ENCODE measurements at regions not wholly inside any gene's neighbourhood (a gene's known extent, or its start where the extent isn't known, plus 50 kb on each side); places are given as distances from the start of the nearest gene placed in this dataset.

DNA sequence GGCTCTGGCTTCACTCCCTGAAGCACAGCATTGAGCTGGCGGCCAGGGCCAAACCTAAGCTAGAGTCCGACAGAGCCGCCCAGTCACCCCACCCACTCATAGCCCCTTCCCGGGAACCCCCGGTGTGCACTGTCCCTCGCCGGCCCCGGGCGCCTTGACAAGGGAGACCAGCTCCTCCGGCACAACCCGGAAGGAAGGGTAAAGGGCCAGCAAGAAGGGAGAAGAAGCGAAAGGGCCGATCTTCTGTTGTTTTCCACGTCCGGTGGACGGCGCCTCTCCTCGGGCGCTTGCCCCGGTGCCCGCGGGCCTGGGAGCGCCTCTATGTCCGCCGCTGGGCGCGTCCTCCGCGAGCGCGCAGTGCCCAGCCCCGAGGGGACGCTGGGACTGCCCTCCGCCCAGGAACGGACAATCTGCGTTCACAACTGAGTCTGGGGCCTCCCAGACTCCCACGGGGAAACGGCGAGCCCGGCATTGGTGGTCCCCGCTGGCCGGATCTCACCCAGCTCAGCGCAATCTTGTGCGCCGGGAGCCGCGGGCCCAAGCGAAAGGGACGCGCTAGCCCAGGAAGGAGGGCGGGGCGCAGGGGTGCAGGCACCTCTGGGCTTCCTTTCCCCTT, 172.5 kb upstream of the MIR17HG start:
- no peak for DNase-seq

DNA sequence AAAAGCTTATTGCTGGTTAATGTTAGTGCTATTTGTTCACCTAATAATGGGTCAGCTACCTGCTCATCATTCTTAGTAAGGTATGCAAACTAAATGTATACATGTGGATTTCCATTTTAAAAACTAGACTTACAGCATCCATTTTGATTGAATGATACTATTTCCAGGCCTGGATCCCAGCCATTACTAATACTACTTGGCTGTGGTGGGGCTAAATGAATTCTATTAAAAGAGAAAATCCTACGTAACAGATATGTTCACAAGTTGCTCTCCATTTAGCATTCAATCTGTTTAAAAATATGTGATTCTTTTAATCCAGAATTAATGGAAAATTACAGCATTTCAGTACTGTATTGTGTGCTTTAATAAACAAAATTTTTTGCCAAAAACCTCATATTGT, 169.4 kb upstream of the MIR17HG start:
- no peak for DNase-seq

DNA sequence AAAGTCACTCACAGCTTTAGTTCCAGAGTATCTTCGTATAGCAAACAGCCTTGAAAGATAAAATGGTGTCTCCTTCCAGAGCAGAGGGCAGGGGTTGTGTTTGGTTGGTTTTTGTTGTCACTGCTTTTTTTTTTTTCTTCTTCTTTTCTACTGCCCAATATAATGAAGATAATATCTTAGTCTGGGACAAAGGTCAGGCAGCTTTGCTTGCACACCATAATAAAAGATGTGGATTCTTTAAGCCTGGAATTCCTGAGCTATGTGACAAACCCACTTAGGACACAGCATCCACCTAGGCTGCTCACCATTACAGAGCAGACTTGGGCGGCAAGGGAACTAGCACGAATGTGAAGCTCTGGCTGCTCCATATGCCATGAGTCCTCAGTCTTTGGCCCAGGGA, 165.6 kb upstream of the MIR17HG start:
- DNase-seq = no peak

DNA sequence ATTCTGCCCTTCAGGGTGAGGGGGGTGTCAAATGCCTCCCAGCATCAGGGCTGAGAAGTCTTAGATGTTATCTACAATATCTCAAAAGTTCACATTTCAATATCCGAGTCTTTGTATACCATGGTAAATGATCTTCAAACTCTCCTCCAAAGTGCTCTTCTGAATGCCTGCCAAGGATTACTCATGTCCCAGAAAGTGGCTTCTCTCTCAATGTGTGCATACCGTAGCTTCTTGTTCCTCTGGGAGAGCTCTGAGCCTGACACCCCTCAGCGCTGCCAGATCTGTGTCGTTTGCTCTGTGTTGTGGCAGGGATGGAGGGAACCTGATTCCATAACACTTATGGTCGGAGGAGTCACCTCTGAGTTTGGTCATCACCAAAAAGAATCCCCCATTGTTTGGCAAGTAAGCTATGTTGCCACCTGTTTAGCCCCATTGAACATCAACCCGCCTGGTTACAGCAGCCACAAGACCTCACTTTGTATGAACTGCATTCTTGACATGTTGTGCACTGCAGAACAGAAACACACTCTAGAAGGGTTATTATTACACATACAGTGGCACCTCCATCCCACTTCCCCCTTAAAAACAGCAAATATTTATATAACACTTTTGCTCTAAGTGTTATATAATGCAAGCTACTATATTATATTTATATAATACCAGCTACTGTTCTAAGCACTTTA, 163.1 kb upstream of the MIR17HG start:
- DNase-seq = no peak

DNA sequence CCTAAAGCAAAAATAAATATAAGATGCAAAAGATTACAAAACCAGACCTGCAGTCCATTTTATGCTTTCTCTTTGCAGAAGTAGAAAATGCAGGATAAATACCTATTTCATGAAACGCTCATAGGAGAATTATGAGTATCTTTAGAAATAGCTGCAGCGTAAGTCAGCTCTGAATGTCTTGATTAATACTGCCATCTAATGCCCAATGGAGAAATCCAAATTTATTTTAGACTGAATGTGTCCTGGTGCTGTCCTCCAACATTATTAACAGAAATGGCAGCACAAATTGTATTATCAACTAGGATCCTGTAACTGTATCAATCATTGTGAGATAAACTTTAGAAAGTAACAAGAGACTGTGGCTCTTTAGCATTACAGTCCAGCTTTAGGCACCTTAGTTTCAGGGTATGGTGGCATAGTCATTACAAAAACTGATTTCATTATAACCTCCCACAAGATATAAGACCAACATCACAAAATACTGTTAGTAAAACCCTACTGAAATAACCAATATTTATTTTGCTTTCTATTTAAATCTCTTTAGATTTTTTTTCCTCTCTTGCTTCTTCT, 162.1 kb upstream of the MIR17HG start:
- no peak for DNase-seq

DNA sequence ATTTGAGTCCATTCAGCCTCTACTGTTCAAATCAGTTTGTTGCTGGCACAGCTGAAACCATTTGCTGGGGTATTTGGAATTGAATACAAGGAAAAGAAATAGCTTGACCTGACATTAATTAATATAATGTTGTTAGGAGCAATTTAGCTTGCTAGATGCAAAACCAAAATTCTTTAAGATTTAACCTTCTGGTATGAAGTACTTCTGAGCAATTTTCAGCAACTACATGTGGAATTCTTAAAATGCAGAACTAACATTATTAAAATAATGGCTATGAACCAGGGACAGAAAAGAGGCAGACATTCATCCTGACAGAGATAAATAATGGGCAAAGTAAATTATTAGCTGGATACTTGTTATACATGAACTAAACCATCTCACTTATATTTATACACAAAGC, 160.0 kb upstream of the MIR17HG start:
- DNase-seq = no peak

DNA sequence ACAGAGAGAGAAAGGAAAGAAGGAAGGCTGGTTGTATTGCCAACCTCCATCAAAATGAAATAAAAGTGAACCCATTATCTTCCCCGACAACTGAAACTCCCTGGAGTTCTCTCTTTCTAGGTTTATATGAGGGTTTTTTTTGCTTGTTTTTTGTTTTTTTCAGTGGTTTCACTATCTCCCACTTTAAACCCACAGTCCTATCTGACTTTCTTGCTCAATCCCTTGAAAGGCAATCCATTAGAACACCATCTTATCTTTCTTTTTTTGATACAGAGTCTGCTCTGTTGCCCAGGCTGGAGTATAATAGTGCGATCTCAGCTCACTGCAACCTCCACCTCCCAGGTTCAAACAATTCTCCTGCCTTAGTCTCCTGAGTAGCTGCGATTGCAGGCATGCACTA, 158.0 kb upstream of the MIR17HG start:
- no peak for DNase-seq

DNA sequence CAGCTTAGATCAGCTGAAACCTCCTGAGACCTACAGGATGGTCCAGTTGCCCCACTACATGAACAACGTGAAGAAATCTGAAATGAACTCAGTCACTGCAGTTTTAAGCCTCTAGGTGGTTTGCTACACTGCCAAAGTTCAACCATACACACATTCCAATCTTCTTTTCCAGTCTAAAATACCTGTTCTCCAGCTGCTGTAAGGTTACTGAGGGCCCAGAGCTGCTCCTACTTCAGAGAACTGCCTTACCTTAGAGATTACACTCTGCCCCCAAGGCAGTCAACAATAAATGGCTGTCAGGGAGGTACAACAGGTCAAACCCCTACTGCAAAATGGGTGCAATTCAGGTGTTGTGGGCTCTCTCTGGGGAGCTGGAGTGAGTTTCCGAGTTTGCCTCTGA, 154.1 kb upstream of the MIR17HG start:
- no peak for DNase-seq

DNA sequence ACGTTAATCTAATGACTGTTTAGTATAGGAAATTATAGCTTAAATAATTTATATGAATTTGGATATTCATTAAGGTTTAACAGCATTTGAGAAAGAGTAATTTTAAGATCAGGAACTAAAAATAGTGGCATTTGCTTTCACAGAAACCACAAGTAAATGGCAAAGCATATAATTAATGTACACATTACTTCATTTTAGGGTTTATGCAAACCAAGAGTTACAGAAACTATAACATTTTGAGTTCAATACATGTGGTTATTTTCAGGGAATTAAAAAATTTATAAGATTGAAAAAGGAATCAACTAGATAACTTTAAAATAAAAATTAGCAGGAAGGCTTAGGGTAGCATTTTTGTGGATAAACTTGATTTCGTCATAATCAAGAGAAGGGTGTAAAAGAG, 151.7 kb upstream of the MIR17HG start:
- DNase-seq = no peak

DNA sequence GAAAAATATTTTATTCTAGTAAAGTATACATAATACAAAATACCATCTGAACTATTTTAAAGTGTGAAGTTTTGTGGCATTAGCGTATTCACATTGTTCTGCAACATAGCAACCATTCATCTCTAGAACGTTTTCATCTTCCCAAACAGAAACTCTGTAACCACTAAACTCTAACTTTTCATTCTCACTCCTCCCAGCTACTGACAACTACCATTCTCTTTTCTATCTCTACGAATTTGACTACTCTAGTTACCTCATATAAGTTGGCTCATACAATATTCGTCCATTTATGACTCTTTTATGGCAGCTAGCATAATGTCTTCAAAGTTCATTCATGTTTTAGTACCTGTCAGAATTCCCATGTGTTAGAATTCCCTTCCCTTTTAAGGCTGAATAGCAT, 150.5 kb upstream of the MIR17HG start:
- DNase-seq = no peak

DNA sequence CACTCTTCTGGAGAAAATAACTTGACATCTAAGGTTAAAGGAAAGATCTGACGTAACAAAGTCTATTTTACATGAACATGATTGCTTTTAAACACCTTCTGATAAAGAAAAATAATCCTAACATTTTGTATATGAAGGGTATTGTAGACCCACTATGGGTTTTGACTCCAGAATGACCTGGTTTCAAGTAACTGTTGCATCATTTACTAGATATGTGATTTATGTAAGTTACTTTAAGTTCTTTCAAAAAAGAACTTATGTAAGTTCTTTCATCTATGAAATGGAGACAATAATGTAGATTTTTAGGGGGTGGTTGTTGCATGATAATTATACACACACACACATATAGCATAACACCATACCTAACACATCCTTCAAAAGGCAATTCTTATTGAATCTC, 147.6 kb upstream of the MIR17HG start:
- no peak for DNase-seq

DNA sequence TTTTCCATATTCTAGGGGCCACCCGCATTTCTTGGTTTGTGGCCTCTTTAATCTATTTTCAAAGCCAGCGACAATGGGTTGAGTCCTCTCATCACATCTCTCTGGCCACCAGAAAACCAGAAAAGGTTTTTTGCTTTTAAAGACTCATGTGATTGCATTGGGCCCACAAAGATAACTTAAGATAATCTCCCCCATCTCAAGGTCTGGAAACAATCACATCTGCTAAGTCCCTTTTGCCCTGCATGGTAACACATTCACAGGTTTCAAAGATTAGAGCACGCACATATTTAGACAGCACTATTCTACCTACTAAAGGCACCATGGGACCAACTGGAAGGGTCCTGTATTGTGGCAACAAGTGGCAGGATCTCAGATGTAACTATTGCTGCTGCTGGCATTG, 147.0 kb upstream of the MIR17HG start:
- no peak for DNase-seq

DNA sequence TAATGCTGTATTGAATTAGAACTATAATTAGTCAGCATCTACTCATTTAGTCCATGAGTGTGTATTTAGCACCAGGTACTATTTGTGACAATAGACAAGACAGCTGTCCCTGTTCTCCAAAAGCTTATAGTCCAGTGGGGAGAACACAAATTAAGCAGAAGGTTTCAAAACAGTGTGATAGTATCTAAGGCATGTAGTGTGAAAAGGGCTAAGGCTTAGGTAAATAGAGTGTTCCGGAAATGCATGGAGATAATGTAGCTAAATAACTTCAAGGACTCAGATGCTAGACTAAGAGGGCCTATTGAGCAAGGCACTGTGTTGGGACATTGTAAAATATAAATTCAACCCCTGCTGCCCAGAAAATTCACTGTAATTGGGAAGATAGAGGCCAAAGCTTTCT, 144.1 kb upstream of the MIR17HG start:
- DNase-seq = no peak

DNA sequence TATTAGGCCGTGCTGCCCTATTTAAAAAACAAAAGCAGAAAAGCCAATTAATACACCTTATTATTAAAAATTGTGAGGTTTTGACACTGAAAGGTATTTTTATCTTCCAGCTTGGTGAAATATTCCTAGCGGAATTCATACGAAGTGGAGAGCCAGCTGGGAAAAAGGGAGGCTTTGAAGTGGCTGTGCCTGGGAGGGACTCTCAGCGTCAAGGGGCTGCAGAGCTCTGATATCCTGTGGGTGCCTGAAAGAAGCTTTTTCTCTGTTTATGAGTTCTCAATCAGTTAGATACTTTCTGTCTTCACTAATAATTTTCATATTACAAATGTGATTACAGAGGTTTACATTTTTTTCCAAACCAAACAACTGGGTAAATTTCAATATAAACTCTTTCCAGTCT, 140.2 kb upstream of the MIR17HG start:
- no peak for DNase-seq

DNA sequence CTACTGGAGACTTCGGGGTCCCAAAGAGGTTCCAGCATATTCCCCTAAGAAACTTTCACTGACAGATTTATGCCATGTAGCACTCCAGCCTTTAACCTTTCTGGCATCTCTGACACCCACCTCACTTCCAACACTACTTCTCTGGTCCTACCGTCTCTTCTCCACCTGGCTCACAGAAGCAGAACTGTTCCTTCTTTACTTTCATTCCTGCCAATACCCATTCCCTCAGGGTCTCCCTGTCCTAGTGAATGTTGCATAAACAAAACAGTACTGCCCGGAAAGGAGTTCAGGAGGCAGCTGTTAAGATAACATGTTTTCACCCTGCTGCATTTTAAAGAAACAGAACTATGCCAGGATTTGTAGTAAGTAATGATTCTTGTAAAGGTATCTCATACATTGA, 136.0 kb upstream of the MIR17HG start:
- DNase-seq = no peak

DNA sequence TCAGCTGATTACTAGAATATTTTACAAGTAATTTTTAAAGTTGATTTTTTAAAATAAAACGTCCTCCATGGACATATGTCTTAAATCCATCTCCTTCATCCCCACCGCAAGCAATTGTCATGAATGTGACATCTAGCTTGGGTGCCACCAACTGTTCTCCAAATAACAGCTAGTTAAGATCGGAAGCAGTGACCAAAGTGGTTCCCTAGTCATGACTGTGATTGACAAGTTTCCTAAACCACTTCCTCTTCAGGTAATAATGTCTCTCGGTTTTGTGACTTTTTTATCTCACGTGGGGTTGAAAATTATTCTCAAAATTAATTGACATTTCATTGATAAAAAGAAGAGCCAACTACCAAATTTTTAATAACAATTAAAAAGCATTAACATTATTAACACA, 135.3 kb upstream of the MIR17HG start:
- no peak for DNase-seq

DNA sequence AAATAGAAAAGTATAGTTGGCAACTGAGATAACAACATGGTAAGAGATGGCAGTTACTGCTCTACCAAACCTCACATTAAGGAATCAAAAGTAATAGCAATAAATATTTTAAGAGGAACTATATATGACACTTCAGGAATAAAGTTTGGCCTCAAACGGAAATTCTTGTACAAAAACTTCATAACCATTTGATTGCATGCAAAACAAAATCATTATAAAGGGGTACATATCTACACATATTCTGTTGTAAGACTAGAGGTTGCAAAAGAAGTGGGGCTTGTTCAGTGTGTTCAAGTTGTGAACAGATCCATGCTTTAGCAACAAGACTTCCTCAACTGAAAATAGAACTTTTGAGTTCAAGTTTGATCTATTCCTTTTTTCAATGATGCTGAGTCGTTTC, 133.5 kb upstream of the MIR17HG start:
- DNase-seq = no peak

DNA sequence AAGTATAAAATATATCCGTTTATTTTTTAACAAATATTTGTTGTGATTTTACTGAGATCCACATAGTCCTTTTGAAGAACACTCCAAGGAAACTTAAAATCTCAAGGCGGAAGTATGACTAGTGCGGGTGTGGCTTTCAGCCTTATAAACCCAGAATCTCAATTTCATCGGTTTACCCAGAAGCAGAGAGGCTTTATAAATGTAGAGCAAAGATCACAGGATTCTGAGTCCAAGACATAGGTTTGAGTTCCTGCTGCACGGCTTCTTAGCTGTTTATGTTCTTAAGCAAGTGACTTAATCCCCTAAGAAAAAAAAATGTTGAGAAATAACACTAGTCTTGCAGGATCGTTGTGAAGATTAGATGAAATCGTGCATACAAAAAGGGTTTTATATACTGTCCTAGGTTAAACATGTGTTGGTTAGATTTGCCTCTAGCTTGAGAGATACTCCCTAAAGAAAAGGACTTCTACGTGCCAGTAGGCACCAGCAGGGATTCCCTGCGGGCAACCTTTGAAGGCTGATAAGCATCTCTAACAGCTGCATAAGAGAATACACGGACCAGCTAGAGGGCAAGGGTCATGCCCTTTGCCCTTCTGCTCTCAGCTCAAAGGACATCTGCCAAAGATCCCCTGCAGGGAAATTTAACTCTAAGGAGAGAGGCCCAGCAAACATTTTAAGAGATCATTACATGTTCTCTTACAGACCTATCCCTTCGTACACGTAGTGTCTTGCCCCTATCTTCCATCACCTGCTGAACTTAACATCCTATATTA, 130.4 kb upstream of the MIR17HG start:
- no peak for DNase-seq

DNA sequence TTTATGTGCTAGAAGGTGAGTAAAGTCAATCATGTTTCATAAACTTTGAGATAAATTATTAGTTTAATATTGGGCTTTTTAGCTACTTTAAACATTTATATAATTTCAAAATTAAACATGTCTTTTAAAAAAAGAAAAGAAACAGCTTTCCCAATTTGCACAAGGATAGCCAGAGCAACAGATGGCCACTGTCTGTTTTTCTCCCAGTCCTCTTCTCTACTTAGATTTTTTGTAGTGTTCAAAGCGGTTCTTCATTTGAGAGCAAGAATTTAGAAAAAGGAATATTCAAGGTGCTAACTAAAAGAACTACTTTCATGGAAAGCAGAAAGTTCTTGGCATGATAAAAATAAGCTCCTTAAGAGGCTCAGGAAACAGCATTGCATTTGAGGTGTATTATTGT, 128.3 kb upstream of the MIR17HG start:
- no peak for DNase-seq

DNA sequence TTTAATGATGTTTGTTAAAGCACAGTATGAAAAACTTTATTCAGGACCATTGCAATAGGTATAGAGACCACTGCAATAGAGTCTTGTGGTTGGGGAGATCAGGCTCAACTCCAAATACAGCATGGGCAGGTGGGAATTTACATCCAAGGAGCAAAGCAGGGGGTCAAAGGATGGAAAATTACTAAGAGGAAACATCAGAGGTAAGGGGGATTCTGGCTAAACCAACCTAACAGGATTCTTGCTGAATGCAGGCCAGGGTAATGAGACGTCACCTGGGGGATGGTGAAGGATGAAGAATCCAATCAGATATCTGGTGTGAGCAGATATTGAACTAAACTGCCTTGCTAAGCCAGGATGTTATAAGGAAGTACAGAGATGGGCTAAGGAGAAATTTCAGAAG, 126.6 kb upstream of the MIR17HG start:
- DNase-seq = no peak

DNA sequence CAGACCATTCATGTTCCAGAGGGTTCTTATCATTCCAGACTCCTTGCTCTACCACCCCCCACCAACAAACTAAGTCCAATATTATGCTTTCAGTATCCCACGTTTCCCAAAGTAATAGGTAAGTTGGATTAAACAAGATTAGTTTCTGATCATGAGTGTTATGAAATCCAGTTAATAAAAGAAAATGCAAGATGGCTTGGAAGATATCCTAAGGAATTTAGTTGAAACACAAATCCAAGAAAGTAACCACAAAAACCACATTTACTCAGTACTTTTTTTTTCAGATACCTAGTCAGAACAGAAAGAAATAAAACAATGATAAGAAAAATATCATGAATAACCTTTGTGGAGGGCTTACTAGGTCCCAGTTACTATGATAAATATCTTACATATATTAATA, 119.4 kb upstream of the MIR17HG start:
- DNase-seq = no peak

DNA sequence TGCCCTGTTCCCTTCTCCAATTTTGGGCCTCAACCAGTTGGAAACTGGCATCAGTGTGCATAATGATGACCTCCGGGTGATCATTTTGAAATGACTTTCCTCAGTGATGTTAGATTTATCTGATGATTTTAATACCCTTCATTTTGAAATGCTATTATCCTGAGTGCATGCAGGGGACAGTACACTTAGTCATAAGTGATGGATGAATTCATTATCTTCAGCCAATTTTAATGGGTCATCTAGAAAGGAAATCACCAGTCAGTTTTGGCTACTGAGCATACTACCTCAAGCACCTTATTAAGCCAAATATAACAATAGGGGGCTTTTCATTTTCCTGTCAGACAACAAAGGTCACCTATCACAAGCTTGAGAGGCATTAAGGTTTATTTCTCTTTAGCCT, 118.5 kb upstream of the MIR17HG start:
- DNase-seq = no peak

DNA sequence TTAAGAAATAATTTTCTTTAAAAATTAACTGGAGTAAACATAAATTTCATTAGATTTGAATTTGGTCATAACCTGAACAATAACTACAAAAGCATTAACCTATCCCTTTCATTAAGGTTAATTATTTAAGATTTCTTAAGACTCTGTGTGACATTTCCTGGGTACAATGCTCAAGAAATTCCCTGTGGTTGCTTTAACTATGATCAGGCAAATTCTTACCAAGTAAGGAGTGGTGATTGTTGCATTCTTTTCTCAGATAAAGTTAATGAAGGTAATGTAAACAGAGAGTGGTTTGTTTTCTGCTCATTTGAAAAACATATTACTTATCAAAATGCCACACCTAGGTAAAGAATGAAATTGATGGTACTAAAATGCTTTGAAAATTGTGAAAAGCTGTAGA, 114.8 kb upstream of the MIR17HG start:
- no peak for DNase-seq

DNA sequence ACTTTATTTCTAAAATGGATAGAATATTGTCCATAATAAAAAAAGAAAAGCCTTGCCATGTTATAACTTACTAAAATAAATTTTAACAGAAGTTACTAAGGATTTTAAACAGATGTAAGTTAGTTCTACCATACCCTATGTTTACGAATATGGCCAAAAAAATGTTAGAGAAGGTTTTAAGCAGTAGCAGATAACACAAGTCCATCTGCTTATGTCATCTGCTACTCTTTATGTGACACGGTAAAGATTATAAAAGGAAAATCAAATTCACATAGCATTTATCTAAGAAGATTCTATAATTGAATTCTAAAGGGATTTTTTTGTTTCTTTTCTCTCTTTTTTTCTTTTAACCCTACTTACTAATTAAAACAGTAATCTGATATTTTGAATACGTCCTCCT, 114.2 kb upstream of the MIR17HG start:
- no peak for DNase-seq

All from CD4-positive, alpha-beta T cell treated with Interleukin-10 for 1 hour (primary cell).